ENCODE measurements at regions not wholly inside any gene's neighbourhood (a gene's known extent, or its start where the extent isn't known, plus 50 kb on each side); places are given as distances from the start of the nearest gene placed in this dataset.

DNA sequence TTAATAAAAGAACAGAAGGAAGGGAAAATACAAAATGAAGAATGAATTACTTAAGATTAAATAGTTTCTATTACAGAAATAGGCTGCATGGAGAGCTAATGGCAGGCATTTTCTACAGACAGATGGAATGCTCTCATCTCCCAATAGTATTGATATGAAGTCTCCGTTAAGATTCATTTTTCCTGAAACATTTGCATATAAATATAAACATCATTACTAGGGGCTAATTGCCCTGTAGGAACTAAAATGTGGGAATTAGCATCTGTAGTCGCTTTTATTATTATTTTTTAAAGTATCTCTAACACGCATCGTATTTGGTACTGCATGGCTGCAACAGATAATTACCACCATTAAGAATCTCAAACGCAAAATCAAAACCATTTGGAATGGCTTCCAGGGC, 2275.5 kb downstream of the MAT2B start:
- no peak for DNase-seq

DNA sequence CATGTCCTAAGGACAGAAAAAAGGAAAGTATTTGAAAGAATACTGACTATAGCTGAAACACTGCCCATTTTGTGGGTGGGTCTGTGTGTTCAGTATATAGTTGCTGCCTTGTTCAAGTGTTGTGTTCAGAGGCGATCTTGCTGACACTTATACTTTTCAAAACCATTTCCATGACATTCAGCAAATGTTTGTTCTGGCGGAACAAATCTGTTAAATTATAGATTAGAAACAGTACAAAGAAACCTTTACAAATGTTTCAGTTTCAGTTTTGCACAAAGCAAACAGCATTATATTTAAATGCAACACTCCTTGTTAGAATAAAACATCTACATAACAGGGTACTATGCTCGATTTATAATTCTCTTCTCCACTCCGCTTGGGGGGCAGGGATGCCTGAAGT, 2276.3 kb downstream of the MAT2B start:
- no peak for DNase-seq

DNA sequence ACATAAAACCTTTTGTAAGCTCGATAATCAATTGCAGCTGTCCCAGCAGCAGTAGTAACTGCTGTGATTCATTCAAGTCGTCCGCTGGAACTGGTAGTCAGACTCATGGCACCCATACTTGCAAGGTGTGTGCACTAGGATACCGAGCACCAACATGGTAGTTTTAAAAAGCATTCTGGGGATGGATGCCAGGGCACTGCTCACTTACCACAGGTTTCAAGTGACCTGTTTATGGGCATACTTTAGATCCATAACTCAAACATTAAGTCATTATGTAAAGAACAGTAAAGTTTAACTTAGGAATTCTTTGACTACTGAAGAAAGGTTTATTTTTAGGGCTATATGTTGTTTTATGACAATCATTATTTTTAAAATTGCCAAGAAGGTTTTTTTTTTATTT, 2277.6 kb downstream of the MAT2B start:
- DNase-seq = no peak

DNA sequence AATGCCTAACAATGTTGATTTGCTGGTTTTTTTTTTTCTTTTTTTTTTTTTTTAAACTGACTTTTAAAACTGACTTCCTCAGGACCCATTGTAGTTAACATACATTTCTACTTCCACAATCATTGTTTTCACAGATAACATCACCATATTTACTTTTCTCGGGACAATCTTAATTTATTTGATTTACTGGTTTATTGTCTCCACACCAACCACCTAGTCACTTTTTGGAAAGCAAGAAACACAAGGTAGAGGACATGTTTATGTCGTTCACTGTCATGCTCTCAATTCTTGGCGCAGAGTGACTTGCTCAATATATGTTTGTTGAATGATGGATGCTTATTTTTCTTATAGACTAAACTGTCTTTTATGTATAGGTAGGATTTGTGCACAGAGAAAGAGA, 2280.7 kb downstream of the MAT2B start:
- no peak for DNase-seq

DNA sequence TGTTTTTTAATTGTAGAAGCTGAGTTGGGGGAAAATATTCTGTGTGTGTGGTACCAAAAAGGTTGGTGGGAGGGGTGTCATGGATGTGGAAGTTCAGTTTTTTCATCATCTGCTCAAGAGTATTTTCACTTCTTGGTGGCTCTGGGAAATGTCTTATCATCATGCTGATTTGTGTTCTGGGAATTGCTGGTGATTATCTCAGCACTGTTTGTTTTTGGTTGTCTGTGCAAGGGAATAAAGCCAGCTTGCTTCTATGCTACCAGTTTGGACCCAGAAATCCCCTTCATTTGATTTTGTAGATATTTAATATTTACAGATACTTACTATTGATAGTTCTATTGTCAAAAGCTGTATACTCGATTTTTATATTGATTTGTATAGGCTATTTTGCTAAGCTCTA, 2289.7 kb downstream of the MAT2B start:
- DNase-seq = no peak

DNA sequence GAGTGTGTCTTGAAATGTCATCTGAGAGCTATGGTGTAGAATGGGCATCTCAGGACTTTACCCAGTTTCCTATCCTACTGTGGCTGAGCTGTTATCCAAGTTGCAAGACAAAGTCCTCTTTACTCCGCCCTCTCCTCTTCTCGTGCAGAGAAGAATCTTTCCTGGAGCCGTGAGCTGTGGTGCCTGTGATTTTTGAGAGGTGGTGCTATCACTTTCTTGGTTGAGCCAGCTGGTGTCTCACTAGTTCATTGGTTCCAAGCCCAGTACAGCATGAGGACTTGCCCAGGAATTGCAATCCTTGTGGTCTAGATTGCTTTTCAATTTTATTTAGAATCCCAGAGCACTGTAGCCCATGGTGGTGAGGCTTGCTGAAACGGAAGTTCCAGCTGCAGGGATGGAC, 2300.3 kb downstream of the MAT2B start:
- peak in 1 of 2 experiments; percentile 26 for DNase-seq

DNA sequence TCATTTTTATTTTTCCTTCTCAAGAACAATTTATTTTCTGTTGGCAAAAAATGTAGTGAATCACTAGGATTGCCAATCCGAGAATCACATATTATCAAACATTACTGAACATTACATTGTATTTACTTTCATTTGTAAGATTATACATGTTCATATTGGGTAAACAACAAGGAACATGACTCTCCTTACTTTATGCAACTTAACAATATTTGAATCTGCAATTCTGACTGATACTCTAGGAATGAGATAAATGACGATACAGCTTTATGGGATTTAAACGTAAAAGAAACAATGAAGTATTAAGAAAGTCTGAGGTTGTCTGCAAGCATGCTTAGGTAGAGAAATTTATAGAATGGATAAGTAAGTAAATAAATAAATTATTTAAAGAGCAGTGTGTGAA, 2302.9 kb downstream of the MAT2B start:
- DNase-seq = no peak

DNA sequence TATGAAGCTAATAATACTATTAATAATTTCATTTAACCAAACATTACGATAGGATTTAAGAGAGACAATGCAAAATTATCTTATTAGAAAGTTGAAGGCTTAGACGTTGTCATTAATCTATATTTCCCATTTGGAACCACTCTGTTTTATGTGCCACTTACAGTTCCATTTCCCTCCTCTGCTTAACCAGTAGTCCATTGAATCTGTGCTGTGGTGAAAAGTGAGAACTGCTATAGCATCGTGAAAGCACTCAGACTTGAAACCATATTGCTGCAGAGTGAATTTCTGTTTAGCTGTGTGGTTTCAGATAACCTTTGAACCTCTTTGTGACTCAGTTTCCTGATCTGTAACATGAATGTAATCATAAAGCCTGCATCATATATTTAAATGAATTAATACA, 2304.5 kb downstream of the MAT2B start:
- no peak for DNase-seq

DNA sequence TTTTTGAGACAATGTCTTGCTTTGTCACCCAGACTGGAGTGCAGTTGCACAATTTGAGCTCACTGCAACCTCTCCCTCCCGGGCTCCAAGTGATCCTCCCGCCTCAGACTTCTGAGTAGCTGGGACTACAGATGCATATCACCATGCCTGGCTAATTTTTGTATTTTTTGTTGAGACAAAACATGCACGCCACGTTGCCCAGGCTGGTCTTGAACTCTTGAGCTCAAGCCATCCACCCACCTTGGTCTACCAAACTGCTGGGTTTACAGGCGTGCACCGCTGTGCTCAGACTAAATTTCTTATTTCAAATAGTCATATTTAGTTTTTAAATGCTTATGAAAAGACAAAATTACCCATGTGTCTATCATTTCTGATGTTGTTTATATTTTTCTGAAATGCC, 2324.1 kb downstream of the MAT2B start:
- DNase-seq = no peak

DNA sequence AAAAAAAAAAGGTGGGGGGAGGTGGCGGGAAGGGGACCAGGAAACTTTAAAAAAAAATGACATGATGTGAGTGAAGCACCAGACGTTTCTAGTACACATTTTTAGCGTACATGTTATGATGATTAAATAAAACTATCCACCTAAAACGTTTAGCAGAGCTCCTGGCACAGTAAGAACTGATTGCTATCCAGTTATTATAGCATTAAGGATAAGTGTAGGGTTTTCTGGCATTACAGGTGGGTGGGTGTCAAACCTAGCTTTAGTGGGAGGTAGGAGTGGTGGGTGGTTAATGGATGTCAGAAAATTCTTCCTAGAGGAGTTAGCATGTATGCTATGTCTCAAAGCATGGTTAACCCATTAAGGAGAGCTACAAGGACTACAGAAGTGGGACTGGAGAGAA, 2329.5 kb downstream of the MAT2B start:
- no peak for DNase-seq

DNA sequence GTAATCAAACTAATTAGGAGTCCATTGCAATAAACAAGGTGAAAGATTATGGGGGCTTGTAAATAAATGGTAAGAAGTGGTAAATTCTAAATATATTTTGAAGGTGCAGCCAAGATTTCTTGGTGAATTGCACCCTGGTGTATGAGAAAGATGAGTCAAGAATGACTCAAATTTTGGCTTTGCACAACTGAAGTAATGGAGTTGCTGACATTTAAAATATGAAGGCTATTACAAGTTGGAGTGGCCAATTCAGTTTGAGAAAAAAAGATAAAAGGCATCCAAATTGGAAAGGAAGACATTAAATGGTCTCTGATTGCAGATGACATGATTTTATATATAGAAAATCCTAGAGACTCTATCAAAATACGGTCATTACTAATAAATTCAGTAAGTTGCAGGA, 2330.6 kb downstream of the MAT2B start:
- DNase-seq = no peak

DNA sequence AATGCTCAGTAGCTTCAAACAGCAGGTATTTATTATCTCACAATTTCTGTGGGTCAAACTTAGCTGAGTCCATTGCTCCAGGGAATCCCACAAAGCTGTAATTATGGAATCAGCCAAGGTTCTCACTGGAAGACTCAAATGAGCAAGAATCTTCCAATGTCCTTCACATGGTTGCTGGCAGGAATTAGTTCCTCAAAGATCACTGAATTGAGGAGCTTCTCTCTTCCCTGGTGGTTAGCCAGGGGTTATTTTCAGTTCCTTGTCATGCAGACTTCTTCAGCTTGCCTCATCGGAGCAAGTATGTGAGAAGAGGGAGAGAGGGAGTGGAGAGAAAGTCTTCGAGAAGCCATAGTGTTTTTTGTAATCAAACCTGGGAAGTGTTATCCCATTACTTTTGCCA, 2331.9 kb downstream of the MAT2B start:
- no peak for DNase-seq

DNA sequence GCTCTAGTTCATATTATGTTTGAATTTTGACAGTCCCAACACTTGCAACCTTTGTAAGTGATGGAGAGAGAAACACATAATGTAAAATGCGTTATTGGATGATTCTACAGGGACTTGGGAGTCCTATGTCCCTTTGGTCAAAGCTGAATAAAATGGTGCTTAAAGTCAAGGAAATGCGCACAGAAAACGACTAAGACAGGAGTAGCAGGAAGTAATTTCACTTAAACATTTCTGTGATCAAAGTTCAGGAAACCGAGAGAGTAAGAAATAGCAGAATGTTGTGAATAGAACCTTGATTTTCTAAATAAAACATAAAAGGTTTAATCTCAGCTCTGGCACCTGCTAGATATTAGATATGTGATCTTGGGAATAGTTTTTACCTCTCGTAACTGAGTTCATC, 2339.2 kb downstream of the MAT2B start:
- no peak for DNase-seq

DNA sequence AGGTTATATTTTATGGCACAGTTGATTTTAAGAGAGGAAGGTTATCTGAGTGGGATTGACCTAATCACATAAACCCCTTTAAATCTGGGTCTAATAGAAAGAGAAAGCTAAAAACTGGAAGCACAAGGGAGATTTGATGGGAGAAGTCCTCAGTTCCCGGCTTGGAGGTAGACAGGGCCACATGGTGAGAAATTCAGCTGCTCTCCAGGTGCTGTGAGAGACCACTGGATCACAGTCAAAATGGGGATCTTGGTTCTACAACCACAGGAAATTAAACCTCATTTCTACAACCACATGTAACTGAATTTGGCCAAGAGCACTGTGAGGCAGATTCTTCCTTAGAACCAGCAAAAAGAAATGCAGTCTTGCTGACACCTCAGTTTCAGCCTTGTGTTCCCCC, 2352.7 kb downstream of the MAT2B start:
- no peak for DNase-seq

DNA sequence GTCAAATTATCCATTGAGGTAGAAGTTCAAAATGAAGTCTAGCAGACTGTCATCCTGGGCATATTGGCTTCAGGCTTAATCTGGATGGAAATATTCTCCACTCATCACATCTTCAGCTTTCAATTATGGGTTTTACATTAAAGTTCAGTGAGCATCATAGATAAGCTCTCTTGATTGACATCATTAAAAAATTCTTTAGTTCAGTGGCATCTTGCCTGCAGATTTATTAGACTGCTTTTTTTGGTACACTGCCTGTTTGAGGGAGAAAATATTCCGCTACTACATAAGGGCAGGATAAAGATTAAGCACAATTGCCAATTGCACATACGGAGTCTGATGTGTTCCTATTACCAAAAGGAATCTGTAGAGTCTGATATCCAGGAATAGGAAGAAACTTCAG, 2353.8 kb downstream of the MAT2B start:
- no peak for DNase-seq

DNA sequence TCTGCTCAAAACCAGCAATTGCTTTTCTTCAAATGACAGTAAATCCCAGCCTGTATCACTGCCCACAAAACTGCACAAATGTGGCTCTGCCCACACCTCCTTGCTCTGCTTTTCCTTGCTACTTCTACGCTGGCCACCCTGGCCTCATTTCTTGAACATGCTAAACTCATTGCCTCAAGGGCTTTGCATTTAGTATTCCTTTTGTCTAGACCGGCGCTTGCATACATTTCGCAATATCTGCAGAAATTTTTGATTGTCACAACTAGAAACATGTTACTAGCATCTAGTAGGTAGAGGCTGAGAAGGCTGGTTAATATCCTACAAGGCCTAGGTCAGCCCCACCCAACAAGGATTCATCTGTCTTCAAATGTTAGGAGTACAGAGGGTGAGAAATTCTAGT, 2357.8 kb downstream of the MAT2B start:
- no peak for DNase-seq

DNA sequence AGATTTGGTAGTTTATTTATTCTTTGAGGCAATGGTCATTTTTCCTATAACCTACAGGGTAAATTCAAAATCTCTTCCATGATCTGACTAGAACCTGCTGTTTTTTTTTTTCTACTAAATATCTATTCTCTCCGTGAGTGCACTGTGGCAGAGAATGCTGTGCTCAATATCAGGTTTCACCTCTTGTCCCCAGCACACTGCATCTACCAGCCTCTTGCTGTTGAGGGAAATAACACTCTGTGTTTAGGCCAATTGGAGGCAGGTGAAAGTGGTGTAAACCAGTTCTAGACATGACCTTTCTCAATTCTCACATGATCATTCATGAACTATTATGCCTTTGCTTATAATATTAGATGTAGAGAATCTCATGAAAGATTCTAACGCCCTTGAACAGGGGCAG, 2365.9 kb downstream of the MAT2B start:
- no peak for DNase-seq

DNA sequence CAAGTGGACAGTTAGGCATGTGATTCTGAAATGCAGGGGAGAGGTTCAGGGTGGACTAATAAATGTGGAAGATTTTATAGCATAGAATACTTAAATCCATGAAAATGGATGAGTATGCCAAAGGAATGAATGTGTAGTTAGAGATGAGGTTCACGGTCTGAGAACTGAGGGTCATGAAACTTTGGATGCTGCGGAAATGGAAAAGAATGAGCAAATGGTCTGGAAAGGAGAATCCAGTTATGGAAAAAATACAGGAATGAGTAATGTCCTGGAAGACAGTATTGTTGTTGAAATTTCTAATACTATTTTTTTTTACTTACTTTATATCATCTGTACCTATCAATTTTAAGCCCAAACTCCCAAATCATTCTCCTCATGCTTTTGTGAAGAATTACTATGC, 2369.4 kb downstream of the MAT2B start:
- no peak for DNase-seq

DNA sequence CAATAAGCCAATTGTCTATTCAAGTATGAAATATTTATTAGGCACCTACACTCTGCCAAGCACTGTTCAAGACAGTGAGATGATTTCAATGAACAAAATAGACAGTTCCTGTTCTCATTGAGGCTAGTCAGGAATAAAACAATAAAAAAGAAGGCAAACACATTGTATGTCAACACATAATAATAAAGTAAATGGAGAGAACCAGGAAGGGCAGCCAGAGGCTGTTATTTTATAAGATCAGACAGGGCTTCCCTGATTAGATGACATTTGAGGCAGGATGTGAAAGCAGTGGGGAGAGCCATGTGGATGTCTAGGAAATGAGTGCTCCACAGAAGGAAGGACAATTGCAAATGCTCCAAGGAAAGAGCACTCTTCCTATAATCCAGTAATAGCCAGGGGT, 2371.1 kb downstream of the MAT2B start:
- no peak for DNase-seq

DNA sequence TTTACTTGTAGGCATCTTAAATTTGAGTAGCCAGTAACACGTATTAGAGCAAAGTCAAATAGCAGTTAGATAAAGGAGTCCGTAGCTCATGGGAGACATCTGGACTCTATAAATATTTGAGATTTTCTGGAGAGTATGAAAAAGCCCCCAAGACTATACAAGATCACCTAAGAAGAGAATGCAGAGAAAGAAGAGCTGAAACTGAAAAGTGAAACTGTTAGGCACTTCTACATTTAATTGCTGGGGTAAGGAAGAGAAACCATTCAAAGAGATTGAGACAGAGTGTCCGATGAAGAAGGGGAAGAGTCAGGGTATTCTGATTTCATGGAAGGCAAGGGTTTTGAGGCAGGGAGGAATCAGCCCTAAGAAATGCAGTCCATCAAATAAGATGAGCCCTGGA, 2372.1 kb downstream of the MAT2B start:
- DNase-seq = no peak

DNA sequence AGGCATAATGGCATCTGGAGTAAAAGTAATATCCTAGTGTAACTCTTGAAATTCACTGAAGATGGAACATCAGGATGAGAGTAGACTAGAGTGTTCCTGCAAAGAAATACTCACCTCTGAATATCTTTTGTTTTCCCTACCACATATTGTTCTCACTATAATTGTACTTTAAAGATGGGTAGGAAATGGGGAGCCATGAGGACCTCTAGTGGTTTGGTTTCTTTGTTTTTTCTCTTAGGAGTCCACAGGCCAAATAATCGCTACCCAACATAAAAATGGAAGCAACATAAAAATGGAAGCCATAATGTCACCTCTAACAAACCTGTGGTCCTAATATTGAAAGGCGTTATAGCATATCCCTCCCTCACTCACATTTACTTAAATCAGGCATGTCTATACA, 2375.8 kb downstream of the MAT2B start:
- no peak for DNase-seq

DNA sequence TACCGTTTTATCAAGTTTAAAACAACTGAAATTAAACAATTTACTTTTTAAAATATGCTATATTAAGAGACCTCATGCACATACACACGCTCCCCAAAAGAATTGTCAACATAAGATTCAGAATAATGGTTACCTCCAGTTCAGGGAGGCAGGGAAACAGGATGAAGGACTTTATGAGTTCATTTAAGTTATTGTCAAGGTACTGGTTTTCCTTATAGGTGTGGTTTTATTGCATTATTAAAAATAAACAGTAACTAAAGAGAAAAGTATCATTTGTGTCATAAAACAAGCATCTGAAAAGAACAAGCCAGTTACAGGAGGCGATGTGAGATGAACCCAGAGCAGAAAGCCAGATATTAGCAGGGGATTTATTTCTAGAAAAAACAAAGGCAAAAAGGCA, 2376.7 kb downstream of the MAT2B start:
- DNase-seq = no peak

DNA sequence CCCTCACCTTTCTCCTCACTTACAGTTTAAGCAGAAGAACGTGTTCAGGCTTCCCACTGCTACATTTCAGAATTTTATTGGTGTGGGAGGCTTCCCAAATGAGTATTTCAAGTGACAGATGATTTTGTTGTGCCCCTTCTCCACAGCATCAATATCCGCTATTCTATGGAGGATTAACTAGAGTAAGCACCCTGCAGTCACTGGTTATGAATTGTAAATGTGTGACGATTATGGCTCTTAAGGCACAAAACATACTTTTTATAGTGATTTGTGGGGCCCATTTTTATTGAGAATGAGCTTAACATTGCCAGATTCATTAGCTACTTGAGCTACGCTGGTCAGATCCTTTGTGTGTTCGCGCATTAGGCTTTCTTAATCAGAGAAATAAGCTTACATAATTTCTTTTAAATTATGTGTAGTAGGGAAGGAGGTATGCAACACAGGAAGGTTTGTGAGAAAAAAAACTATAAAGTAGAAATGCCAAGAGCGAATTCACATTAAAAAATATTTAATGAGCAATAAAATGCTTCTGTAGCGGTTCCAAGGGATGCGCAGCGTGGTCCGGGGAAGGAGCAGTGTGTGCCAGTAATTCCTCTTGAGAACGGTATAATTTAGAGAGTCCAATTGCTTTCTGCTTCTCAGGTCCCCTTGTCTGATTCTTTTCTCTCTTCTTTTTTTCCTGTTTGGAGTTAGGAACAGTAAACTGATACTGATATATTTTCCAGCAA, 2380.4 kb downstream of the MAT2B start:
- DNase-seq = no peak

DNA sequence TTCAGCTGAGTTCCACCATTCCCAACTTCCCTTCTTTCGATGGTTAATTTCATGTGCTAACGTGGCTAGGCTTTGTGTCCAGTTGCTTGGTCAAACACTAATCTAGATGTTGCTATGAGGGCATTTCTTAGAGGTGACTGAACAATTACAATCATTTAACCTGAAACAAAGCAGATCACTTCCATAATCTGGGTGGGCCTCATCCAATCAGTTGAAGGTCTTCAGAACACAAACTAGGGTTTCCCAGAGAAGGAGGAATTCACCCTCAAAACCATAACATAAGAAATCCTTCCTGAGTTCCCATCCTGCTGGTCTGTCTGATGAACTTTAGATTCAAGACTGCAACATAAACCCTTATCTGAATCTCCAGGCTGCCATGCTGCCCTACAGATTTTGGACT, 2381.7 kb downstream of the MAT2B start:
- no peak for DNase-seq

DNA sequence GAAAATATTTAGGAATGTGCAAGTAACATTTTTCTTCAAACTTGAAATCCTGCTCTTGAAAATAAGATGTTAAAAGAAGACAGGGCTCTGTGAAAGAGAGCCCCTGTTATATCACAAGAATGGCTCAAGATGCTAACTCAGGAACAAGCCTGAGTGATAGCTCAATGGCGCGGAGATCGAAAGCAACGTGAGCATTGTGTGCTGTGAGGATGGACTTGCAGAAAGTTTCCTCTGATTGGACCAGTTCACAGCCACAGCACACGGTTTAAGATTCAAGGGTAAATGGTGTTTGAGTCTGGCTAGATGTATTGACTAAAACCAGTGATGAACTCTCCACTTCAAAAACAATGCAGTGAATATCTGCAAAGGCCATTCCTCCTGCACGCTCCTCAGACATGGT, 2387.0 kb downstream of the MAT2B start:
- no peak for DNase-seq

DNA sequence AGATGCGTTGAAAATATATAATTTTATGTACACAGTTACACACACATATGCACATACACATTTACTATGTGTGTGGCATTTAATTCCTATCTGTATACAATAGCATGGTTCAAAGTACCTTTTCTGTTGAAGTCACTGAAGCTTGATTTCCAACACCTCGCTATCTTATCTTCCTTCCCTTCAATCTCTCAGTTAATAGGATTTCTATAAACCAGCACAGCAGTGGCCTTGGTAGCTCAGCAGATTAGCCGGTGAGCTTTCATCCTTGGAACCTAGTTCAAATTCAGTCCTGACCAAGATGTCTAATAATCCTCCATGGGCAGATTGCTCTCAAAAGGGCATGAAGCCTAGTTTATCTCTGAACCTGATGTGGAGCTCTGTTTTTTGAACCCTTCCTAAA, 2389.5 kb downstream of the MAT2B start:
- no peak for DNase-seq
